HEK293T (cell line): ENCODE measurements at regions not wholly inside any gene's neighbourhood (a gene's known extent, or its start where the extent isn't known, plus 50 kb on each side); places are given as distances from the start of the nearest gene placed in this dataset.

Experiments used
- SP1 ChIP-seq: fragments of 450-650 bp; IDR thresholded peaks from 2 replicates; pipeline ENCODE4 v1.6.1; 2017
- TARDBP ChIP-seq: fragments of 450-650 bp; IDR thresholded peaks from 2 replicates; pipeline ENCODE4 v1.6.1; 2016
- TF ChIP-seq, protein P1 (sequence below): fragments of 450-650 bp; IDR thresholded peaks from 2 replicates; pipeline ENCODE4 v1.6.1; 2016

DNA sequence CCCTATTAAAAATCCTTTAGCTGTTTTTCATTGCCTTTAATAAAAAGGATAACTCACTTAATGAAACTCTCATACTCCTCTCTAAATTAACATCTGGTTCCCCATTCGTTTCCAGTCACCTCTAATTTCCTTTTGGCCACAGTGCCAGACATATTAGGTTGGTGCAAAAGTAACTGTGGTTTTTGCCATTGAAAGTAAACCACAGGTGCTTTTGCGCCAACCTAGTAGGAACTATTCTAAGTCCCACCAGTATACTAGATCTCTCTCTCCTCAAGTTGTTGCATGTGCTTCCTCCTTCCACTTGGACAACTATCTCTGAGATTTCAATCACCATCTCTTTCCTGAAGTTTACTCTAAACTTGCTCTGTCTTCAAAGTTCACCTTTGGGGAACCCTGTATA lies 961.1 kb downstream of the TBC1D32 start:
- TF ChIP-seq, protein P1, sequence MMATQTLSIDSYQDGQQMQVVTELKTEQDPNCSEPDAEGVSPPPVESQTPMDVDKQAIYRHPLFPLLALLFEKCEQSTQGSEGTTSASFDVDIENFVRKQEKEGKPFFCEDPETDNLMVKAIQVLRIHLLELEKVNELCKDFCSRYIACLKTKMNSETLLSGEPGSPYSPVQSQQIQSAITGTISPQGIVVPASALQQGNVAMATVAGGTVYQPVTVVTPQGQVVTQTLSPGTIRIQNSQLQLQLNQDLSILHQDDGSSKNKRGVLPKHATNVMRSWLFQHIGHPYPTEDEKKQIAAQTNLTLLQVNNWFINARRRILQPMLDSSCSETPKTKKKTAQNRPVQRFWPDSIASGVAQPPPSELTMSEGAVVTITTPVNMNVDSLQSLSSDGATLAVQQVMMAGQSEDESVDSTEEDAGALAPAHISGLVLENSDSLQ, result no peak
- no peak for TF ChIP-seq TARDBP
- no peak for TF ChIP-seq SP1
